OCI-LY3 (cell line): ENCODE measurements at regions not wholly inside any gene's neighbourhood (a gene's known extent, or its start where the extent isn't known, plus 50 kb on each side); places are given as distances from the start of the nearest gene placed in this dataset.
A peak's percentile ranks its signal among the peaks of the same experiment; 100 is the strongest.
"Not testable (repeated sequence)": the region's sequence is repeated elsewhere in the genome, so short reads cannot be mapped to it uniquely, and the experiment has no call there.

Experiments used
- H2AFZ ChIP-seq: fragments of 200-600, 300-600 bp; shearing (Covaris generic); 2 replicates; pipeline ENCODE4 v1.6.0; 2014; ENCODE audit warnings: antibody characterized with exemption, low read depth, low read length
- H3K27ac ChIP-seq: fragments of 200-600, 300-600 bp; sonication (generic); 2 replicates; pipeline ENCODE4 v1.5.1; 2014; ENCODE audit warnings: mild to moderate bottlenecking, low read length, moderate library complexity, mixed read lengths
- H3K27me3 ChIP-seq: fragments of 200-600, 300-600 bp; sonication (generic); 2 replicates; pipeline ENCODE4 v1.6.1; 2014; ENCODE audit warnings: low read depth, low read length, mixed read lengths
- H3K36me3 ChIP-seq: fragments of 200-600, 300-600 bp; sonication (generic); replicated peaks from 2 replicates; pipeline ENCODE3; 2014; ENCODE audit warnings: low read depth, low read length, mixed read lengths
- H3K4me1 ChIP-seq: fragments of 300-600, 200-600 bp; sonication (generic); 2 replicates; pipeline ENCODE4 v1.6.1; 2014; ENCODE audit warnings: low read length, mixed read lengths
- H3K4me2 ChIP-seq: fragments of 200-600, 300-600 bp; sonication (generic); 2 replicates; pipeline ENCODE4 v1.6.1; 2014; ENCODE audit warnings: low read length, mixed read lengths
- H3K4me3 ChIP-seq: fragments of 300-600, 200-600 bp; sonication (generic); 2 replicates; pipeline ENCODE4 v1.5.1; 2014; ENCODE audit warnings: antibody characterized with exemption, mild to moderate bottlenecking, low read length, moderate library complexity
- H3K79me2 ChIP-seq: fragments of 300-600, 200-600 bp; shearing (Covaris generic); 2 replicates; pipeline ENCODE4 v1.6.1; 2014; ENCODE audit warnings: mild to moderate bottlenecking, low read length, mixed read lengths
- H3K9ac ChIP-seq: fragments of 300-600, 200-600 bp; shearing (Covaris generic); 2 replicates; pipeline ENCODE4 v1.6.0; 2014; ENCODE audit warnings: mild to moderate bottlenecking, low read length, moderate library complexity
- H3K9me3 ChIP-seq: fragments of 200-600, 300-600 bp; shearing (Covaris generic); 2 replicates; pipeline ENCODE4 v1.6.1; 2014; ENCODE audit warnings: low read length, mixed read lengths; ENCODE audit not compliant: insufficient read depth
- H4K20me1 ChIP-seq: fragments of 200-600, 300-600 bp; sonication (generic); 2 replicates; pipeline ENCODE4 v1.6.1; 2016; ENCODE audit warnings: low read length, mixed read lengths; ENCODE audit not compliant: insufficient read depth
- EZH2phosphoT487 ChIP-seq: fragments of 200-600 bp; shearing (Covaris generic); IDR thresholded peaks from 2 replicates; pipeline ENCODE4 v1.6.1; 2018; ENCODE audit warnings: antibody characterized with exemption, mixed run types, low read depth
- TF ChIP-seq, protein P1 (sequence below): fragments of 200-600, 300-600 bp; sonication (generic); IDR thresholded peaks from 2 replicates; pipeline ENCODE4 v1.5.1; 2014; ENCODE audit warnings: antibody characterized with exemption, low read length, low read depth

DNA sequence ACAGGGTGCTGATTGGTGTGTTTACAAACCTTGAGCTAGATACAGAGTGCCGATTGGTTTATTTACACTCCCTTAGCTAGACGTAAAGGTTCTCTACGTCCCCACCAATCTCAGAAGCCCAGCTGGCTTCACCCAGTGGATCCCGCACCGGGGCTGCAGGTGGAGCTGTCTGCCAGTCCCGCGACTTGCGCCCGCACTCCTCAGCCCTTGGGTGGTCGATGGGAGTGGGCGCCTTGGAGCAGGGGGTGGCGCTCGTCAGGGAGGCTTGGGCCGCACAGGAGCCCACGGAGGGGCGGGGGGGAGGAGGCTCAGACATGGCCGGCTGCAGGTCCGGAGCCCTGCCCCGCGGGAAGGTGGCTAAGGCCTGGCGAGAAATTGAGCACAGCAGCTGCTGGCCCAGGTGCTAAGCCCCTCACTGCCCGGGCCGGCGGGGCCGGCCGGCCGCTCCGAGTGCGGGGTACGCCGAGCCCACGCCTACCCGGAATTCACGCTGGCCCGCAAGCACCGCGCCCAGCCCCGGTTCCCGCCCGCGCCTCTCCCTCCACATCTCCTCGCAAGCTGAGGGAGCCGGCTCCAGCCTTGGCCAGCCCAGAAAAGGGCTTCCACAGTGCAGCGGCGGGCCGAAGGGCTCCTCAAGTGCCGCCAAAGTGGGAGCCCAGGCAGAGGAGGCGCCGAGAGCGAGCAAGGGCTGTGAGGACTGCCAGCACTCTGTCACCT lies 61.5 kb upstream of the TLR4 start:
- peak overlapping the region; percentile 61; the same call in 1 of the 2 replicates for H2AFZ ChIP-seq
- H3K27me3 ChIP-seq: peaks cover 22% of the 10 kb centered on the region
- TF ChIP-seq, protein P1, sequence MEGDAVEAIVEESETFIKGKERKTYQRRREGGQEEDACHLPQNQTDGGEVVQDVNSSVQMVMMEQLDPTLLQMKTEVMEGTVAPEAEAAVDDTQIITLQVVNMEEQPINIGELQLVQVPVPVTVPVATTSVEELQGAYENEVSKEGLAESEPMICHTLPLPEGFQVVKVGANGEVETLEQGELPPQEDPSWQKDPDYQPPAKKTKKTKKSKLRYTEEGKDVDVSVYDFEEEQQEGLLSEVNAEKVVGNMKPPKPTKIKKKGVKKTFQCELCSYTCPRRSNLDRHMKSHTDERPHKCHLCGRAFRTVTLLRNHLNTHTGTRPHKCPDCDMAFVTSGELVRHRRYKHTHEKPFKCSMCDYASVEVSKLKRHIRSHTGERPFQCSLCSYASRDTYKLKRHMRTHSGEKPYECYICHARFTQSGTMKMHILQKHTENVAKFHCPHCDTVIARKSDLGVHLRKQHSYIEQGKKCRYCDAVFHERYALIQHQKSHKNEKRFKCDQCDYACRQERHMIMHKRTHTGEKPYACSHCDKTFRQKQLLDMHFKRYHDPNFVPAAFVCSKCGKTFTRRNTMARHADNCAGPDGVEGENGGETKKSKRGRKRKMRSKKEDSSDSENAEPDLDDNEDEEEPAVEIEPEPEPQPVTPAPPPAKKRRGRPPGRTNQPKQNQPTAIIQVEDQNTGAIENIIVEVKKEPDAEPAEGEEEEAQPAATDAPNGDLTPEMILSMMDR: peak; percentile 12; the same call in 1 of the 2 replicates
- H3K4me3 ChIP-seq: peak overlapping the region; percentile 69
- not testable (repeated sequence) for H3K27ac ChIP-seq, H3K79me2 ChIP-seq, H3K36me3 ChIP-seq, H3K9me3 ChIP-seq, H4K20me1 ChIP-seq
- H3K4me1 ChIP-seq: peaks cover 18% of the 10 kb centered on the region
- H3K4me2 ChIP-seq: peak overlapping the region; percentile 82
- peak overlapping the region; percentile 40 for H3K9ac ChIP-seq

DNA sequence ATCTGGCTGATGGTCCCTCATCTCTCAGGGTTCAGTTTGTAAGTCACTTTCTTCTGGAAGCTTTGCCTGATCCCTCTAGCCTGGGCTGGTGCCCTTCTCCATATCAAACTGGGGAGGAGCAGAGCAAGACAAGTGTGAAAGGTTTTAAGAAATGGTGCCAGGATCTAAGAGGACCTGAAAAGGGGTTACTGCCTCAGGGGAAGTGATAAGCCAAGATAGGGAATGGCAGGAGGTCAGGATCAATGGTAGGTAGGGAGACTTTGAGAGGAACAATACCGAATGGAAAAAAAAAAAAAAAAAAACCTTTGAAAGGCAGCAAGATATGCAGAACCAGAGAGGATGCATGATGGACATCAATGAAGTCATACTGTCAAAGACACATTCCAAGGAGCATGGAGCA lies 67.5 kb upstream of the TLR4 start:
- Histone ChIP-seq H3K9ac (no peak overlapping the region), H4K20me1 (no peaks in the 10 kb centered on the region), H3K27ac (no peak overlapping the region), H2AFZ (no peak overlapping the region), H3K4me1 (no peaks in the 10 kb centered on the region), H3K4me2 (no peak overlapping the region), H3K4me3 (no peak overlapping the region), H3K27me3 (peaks cover 18% of the 10 kb centered on the region), H3K79me2 (no peaks in the 10 kb centered on the region), H3K9me3 (no peaks in the 10 kb centered on the region), H3K36me3 (no peaks in the 10 kb centered on the region)
- TF ChIP-seq, protein P1: no peak
- no peak for TF ChIP-seq EZH2phosphoT487

DNA sequence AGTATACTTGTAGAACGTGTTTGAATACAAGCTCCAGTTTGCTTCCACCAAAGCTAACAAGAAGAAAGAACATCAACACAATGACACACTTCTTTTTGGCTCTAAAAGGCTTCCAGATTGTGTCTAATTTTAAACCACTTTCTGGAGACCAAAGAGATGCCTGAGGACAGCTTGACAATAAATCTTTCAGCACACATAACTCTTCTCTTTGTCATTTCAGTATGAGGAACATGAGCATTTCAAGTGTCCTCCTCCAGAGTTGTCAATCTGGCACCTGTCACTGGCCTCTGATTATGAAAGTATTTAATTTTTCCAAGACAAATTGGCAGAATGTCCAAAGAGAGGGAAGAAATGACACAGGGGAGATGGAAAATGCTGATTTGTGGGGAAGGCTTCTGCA lies 79.0 kb upstream of the TLR4 start:
- H4K20me1 ChIP-seq: no peaks in the 10 kb centered on the region
- H3K4me3 ChIP-seq: no peak overlapping the region
- no peaks in the 10 kb centered on the region for H3K36me3 ChIP-seq
- H3K27me3 ChIP-seq: peaks cover 5% of the 10 kb centered on the region; the same call in 1 of the 2 replicates
- H3K9ac ChIP-seq: no peak overlapping the region
- H3K4me2 ChIP-seq: no peak overlapping the region
- no peaks in the 10 kb centered on the region for H3K9me3 ChIP-seq
- no peaks in the 10 kb centered on the region for H3K79me2 ChIP-seq
- no peak overlapping the region for H3K27ac ChIP-seq
- H2AFZ ChIP-seq: no peak overlapping the region
- no peak for TF ChIP-seq EZH2phosphoT487
- TF ChIP-seq, protein P1: no peak
- H3K4me1 ChIP-seq: no peaks in the 10 kb centered on the region

DNA sequence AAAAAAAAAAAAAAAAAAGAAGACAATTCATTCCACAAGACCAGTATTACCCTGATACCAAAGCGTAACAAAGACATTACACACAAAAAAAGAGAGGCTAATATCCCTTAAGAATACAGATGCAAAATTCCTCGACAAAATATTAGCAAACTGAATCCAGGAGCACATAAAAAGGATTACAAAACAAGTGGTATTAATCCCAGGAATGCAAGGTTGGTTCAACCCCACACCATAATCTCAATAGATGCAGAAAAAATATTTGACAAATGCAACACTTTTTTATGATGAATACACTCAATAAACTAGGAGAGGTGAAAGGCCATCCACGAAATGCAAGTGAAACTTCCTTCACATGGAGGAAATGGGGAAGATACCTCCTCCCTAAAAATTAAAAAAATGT lies 80.1 kb upstream of the TLR4 start:
- no peak overlapping the region for H2AFZ ChIP-seq
- no peaks in the 10 kb centered on the region for H3K36me3 ChIP-seq
- H3K9ac ChIP-seq: no peak overlapping the region
- TF ChIP-seq, protein P1: no peak
- no peak overlapping the region for H3K4me3 ChIP-seq
- no peak overlapping the region for H3K27ac ChIP-seq
- H3K9me3 ChIP-seq: no peaks in the 10 kb centered on the region
- H3K27me3 ChIP-seq: peaks cover 12% of the 10 kb centered on the region; the same call in 1 of the 2 replicates
- no peaks in the 10 kb centered on the region for H4K20me1 ChIP-seq
- no peak overlapping the region for H3K4me2 ChIP-seq
- no peaks in the 10 kb centered on the region for H3K4me1 ChIP-seq
- no peaks in the 10 kb centered on the region for H3K79me2 ChIP-seq
